H54 (cell line): ENCODE measurements at regions not wholly inside any gene's neighbourhood (a gene's known extent, or its start where the extent isn't known, plus 50 kb on each side); places are given as distances from the start of the nearest gene placed in this dataset.
A peak's percentile ranks its signal among the peaks of the same experiment; 100 is the strongest.
"Not testable (repeated sequence)": the region's sequence is repeated elsewhere in the genome, so short reads cannot be mapped to it uniquely, and the experiment has no call there.

Experiments used
- DNase-seq: peaks from one replicate; pipeline ENCODE4 v3.0.0; 2011; ENCODE audit warnings: low spot score, mixed read lengths; ENCODE audit not compliant: insufficient read length
- FAIRE-seq: peaks from 3 replicates; lab custom pipeline; 2011; peaks lifted over from hg19 to GRCh38; lab: Jason Lieb, UNC
- POLR2A ChIP-seq: IDR thresholded peaks from 2 replicates; pipeline ENCODE4 v1.6.1; 2011; ENCODE audit warnings: low read depth, mild to moderate bottlenecking, low read length

DNA sequence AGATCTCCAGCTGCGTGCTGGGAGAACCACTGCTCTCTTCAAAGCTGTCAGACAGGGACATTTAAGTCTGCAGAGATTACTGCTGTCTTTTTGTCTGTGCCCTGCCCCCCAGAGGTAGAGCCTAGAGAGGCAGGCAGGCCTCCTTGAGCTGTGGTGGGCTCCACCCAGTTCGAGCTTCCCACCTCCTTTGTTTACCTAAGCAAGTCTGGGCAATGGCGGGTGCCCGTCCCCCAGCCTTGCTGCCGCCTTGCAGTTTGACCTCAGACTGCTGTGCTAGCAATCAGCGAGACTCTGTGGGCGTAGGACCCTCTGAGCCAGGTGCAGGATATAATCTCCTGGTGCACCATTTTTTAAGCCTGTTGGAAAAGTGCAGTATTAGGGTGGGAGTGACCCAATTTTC, 128.6 kb downstream of the ACTR3 start:
- DNase-seq, FAIRE-seq: not testable (repeated sequence)

- TF ChIP-seq POLR2A, result no peak
- no peak for FAIRE-seq
- DNase-seq, result no peak
Measured at GRCh38 chr2:114020668-114021067, 130.8 kb downstream of the ACTR3 start.

- TF ChIP-seq POLR2A, result no peak
- FAIRE-seq, result peak; percentile 95
- peak; percentile 22 for DNase-seq
Measured at GRCh38 chr2:114022360-114023085, 132.6 kb downstream of the ACTR3 start.

GRCh38 chr2:114024326-114024725, 134.4 kb downstream of the ACTR3 start:
- FAIRE-seq, result no peak
- no peak for DNase-seq
- no peak for TF ChIP-seq POLR2A

GRCh38 chr2:114025030-114025429, 135.1 kb downstream of the ACTR3 start:
- no peak for TF ChIP-seq POLR2A
- no peak for DNase-seq
- no peak for FAIRE-seq

- no peak for TF ChIP-seq POLR2A
- no peak for FAIRE-seq
- no peak for DNase-seq
Measured at GRCh38 chr2:114027437-114027836, 137.5 kb downstream of the ACTR3 start.

- no peak for FAIRE-seq
- no peak for DNase-seq
- no peak for TF ChIP-seq POLR2A
Measured at GRCh38 chr2:114031605-114032505, 142.0 kb downstream of the ACTR3 start.

- FAIRE-seq (no peak), DNase-seq (no peak)
- no peak for TF ChIP-seq POLR2A
Measured at GRCh38 chr2:114032705-114033104, 142.8 kb downstream of the ACTR3 start.

- TF ChIP-seq POLR2A, result no peak
- no peak for DNase-seq
- FAIRE-seq, result no peak
Measured at GRCh38 chr2:114034742-114035141, 144.9 kb downstream of the ACTR3 start.

DNA sequence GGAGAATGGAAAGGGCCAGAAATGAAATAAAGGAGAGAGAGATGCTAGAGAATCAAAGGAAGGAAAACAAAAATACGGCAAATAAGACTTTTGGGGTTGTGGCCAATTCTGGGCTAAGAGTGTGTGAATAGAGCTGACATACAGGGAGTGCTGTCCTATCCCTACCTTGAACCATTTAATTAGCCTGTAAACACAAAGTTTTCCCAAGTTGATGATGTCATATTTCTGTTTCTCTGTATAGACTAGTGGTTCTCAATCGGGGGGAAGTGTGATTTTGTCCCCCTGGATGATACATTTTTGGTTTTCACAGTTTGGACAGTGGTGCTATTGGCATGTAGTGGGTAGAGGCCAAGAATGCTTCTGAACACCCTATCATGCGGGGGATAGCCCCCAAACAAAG, 148.8 kb downstream of the ACTR3 start:
- DNase-seq (no peak), FAIRE-seq (no peak)
- no peak for TF ChIP-seq POLR2A

- FAIRE-seq (no peak), DNase-seq (no peak)
- TF ChIP-seq POLR2A, result no peak
Measured at GRCh38 chr2:114039677-114040076, 149.8 kb downstream of the ACTR3 start.

- no peak for DNase-seq
- FAIRE-seq, result no peak
- no peak for TF ChIP-seq POLR2A
Measured at GRCh38 chr2:114040826-114041225, 150.9 kb downstream of the ACTR3 start.

- TF ChIP-seq POLR2A, result no peak
- DNase-seq (no peak), FAIRE-seq (no peak)
Measured at GRCh38 chr2:114044985-114045384, 155.1 kb downstream of the ACTR3 start.

DNA sequence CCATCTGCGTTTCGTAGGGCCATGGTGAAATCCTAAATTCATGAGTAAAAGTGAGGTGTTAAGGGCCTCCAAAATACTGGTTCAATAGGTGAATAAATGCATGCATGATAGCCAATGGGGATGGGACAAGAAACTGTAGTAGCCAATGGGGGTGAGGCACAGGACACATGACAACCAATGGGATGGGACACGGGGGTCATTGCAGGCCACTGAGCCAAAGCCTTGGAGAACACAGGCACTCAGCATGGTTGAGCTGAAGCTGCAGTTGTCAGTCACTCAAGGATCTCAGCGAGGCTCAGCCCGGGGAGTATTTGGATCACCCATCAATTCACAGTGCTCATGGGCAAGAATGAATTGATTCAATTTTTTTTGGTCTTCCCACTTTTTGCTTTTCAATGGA, 156.5 kb downstream of the ACTR3 start:
- FAIRE-seq, result no peak
- DNase-seq, result no peak
- TF ChIP-seq POLR2A, result no peak
